HL-60 (cell line): ENCODE measurements at regions not wholly inside any gene's neighbourhood (a gene's known extent, or its start where the extent isn't known, plus 50 kb on each side); places are given as distances from the start of the nearest gene placed in this dataset.

Source experiments
- DNase-seq, 2 experiments: peaks; one replicate each; pipeline ENCODE4 v3.0.0-alpha.2; 2010 to 2020; ENCODE audit warnings: low read depth in 1 of 2, low spot score in 1 of 2
- H3K27ac ChIP-seq: fragments of 250-450 bp; sonication (Bioruptor Pico); replicated peaks from 2 replicates; pipeline ENCODE4 v1.5.1; 2020; ENCODE audit warnings: mild to moderate bottlenecking, moderate library complexity
- H3K27me3 ChIP-seq: fragments of 250-450 bp; sonication (Bioruptor Pico); 2 replicates; pipeline ENCODE4 v1.5.1; 2021; ENCODE audit warnings: mild to moderate bottlenecking, moderate library complexity; ENCODE audit not compliant: insufficient read depth, poor library complexity, severe bottlenecking
- H3K4me3 ChIP-seq: replicated peaks from 2 replicates; pipeline ENCODE4 v1.5.1; 2011; ENCODE audit warnings: mild to moderate bottlenecking, control low read depth, low read length; ENCODE audit not compliant: insufficient read depth
- GABPA ChIP-seq: IDR thresholded peaks from 2 replicates; pipeline ENCODE4 v1.6.1; 2012; ENCODE audit warnings: low read depth
- POLR2AphosphoS5 ChIP-seq: IDR thresholded peaks from 2 replicates; pipeline ENCODE4 v1.6.1; 2012; ENCODE audit warnings: low read depth
- SPI1 ChIP-seq: IDR thresholded peaks from 2 replicates; pipeline ENCODE4 v1.6.1; 2012; ENCODE audit warnings: low read depth, mild to moderate bottlenecking, borderline replicate concordance
- TF ChIP-seq, protein P1 (sequence below): IDR thresholded peaks from 2 replicates; pipeline ENCODE4 v1.6.1; 2012; ENCODE audit warnings: low read depth; ENCODE audit not compliant: insufficient replicate concordance
- TF ChIP-seq, protein P2 (sequence below): IDR thresholded peaks from one replicate; pipeline ENCODE4 v1.5.1; 2011; ENCODE audit warnings: low read length, control low read depth, inconsistent platforms; ENCODE audit not compliant: insufficient read depth

DNA sequence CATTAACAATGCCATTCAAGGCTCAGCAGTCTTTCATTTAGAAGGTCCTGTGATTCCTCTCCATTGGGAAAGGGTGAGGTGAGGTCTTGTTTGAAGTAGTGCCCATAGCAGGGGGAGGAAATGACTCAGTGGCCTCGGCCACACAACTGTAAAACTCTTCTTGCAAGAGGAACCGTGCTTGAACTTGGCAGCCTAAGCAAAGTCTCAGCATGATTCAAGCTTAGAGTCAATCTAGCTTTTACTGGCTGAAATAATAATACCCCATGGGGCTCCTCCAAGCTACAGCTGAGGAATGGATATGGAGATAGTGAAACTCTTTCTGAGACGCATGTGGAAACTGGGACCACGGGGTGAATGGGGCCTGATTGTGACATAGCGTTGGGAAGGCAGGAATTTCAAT, 428.2 kb downstream of the BMP2 start:
- H3K27ac ChIP-seq = no peak overlapping the region
- H3K4me3 ChIP-seq = no peak overlapping the region
- DNase-seq = no peak
- H3K27me3 ChIP-seq = no peaks in the 10 kb centered on the region
- TF ChIP-seq GABPA (no peak), SPI1 (no peak), POLR2AphosphoS5 (no peak)
- TF ChIP-seq, protein P1, sequence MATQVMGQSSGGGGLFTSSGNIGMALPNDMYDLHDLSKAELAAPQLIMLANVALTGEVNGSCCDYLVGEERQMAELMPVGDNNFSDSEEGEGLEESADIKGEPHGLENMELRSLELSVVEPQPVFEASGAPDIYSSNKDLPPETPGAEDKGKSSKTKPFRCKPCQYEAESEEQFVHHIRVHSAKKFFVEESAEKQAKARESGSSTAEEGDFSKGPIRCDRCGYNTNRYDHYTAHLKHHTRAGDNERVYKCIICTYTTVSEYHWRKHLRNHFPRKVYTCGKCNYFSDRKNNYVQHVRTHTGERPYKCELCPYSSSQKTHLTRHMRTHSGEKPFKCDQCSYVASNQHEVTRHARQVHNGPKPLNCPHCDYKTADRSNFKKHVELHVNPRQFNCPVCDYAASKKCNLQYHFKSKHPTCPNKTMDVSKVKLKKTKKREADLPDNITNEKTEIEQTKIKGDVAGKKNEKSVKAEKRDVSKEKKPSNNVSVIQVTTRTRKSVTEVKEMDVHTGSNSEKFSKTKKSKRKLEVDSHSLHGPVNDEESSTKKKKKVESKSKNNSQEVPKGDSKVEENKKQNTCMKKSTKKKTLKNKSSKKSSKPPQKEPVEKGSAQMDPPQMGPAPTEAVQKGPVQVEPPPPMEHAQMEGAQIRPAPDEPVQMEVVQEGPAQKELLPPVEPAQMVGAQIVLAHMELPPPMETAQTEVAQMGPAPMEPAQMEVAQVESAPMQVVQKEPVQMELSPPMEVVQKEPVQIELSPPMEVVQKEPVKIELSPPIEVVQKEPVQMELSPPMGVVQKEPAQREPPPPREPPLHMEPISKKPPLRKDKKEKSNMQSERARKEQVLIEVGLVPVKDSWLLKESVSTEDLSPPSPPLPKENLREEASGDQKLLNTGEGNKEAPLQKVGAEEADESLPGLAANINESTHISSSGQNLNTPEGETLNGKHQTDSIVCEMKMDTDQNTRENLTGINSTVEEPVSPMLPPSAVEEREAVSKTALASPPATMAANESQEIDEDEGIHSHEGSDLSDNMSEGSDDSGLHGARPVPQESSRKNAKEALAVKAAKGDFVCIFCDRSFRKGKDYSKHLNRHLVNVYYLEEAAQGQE = no peak
- TF ChIP-seq, protein P2, sequence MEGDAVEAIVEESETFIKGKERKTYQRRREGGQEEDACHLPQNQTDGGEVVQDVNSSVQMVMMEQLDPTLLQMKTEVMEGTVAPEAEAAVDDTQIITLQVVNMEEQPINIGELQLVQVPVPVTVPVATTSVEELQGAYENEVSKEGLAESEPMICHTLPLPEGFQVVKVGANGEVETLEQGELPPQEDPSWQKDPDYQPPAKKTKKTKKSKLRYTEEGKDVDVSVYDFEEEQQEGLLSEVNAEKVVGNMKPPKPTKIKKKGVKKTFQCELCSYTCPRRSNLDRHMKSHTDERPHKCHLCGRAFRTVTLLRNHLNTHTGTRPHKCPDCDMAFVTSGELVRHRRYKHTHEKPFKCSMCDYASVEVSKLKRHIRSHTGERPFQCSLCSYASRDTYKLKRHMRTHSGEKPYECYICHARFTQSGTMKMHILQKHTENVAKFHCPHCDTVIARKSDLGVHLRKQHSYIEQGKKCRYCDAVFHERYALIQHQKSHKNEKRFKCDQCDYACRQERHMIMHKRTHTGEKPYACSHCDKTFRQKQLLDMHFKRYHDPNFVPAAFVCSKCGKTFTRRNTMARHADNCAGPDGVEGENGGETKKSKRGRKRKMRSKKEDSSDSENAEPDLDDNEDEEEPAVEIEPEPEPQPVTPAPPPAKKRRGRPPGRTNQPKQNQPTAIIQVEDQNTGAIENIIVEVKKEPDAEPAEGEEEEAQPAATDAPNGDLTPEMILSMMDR = no peak

DNA sequence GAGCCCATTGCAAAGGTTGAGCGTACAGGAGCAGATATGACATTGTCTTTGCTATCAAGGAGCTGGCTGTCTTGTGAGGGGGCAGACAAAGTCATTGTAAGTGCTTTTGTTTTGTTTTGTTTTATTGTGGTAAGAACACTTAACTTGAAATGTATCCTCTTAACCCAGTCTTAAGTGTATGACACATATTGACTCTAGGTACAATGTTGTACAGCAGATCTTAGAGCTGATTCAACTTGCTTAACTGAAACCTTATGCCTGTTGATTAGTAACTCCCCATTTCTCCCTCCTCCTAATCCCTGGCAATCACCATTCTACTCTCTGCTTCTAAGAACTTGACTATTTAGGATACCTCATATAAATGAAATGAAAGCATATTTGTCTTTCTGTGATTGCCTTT, 429.0 kb downstream of the BMP2 start:
- no peak overlapping the region for H3K27ac ChIP-seq
- TF ChIP-seq, protein P1 = no peak
- TF ChIP-seq GABPA = no peak
- H3K4me3 ChIP-seq = no peak overlapping the region
- no peak for DNase-seq
- H3K27me3 ChIP-seq = no peaks in the 10 kb centered on the region

DNA sequence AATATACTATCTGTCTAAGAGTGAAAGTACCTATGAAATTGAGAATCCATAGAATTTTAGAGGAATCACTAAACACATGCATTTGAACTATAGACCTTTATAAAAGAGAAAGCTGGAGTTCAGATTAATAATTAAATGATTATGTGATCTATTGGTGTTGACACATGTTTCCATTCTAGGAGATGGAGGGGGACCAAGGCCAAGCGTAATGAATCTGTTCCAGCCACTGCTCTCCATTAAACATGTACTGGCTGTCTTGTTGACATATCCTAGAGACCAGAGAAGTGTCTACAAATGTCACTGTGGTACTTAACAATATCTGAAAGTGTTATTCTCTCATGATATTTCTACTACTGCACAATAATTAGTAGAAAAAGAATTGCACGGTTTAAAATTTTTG, 432.4 kb downstream of the BMP2 start:
- DNase-seq = no peak
- TF ChIP-seq POLR2AphosphoS5 (no peak), SPI1 (no peak), GABPA (no peak)
- TF ChIP-seq, protein P1 = no peak
- TF ChIP-seq, protein P2 = no peak
- no peak overlapping the region for H3K4me3 ChIP-seq
- H3K27ac ChIP-seq = no peak overlapping the region
- no peaks in the 10 kb centered on the region for H3K27me3 ChIP-seq
